ENCODE measurements at regions not wholly inside any gene's neighbourhood (a gene's known extent, or its start where the extent isn't known, plus 50 kb on each side); places are given as distances from the start of the nearest gene placed in this dataset.

DNA sequence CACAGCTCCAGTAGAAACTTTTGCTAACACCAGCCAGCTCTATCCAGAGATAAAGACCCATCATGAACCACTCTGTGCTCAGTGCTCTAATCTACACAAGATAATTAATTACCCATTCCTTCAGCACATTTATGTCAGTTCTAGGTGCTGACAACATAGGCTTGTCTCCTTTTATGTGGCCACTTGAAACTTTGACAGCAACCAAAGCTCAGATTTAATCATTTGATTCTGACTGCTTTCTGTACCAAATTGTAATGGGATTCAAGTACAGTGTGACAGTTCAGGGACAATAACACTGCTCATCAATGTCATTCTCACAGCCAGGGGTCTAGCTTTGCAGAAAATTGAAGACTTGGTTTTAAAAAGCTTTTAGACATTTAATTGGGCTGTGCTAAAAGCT is 266.6 kb downstream of the KCTD12 start:
- H3K4me3 ChIP-seq (ENCODE audit: low read length): no peak overlapping the region
- no peaks in the 10 kb centered on the region for H3K9me3 ChIP-seq (replicated peaks; ENCODE audit: insufficient read depth, low read length)
- H3K4me2 ChIP-seq (ENCODE audit: low read depth, low read length): no peak overlapping the region
- no peaks in the 10 kb centered on the region for H3K4me1 ChIP-seq (ENCODE audit: low read length)
- no peaks in the 10 kb centered on the region for H3K79me2 ChIP-seq (ENCODE audit: low read length)
- H3K9ac ChIP-seq (ENCODE audit: low read length): no peak overlapping the region
- H3K9me2 ChIP-seq (replicated peaks; ENCODE audit: insufficient read depth, low read length): no peaks in the 10 kb centered on the region
- no peaks in the 10 kb centered on the region for H3K36me3 ChIP-seq (replicated peaks; ENCODE audit: insufficient read depth, low read length)
- no peaks in the 10 kb centered on the region for H3F3A ChIP-seq (ENCODE audit: insufficient read depth, low read length)
- no peaks in the 10 kb centered on the region for H3K27me3 ChIP-seq (replicated peaks; ENCODE audit: insufficient read depth, low read length)
- TF ChIP-seq, protein P1, sequence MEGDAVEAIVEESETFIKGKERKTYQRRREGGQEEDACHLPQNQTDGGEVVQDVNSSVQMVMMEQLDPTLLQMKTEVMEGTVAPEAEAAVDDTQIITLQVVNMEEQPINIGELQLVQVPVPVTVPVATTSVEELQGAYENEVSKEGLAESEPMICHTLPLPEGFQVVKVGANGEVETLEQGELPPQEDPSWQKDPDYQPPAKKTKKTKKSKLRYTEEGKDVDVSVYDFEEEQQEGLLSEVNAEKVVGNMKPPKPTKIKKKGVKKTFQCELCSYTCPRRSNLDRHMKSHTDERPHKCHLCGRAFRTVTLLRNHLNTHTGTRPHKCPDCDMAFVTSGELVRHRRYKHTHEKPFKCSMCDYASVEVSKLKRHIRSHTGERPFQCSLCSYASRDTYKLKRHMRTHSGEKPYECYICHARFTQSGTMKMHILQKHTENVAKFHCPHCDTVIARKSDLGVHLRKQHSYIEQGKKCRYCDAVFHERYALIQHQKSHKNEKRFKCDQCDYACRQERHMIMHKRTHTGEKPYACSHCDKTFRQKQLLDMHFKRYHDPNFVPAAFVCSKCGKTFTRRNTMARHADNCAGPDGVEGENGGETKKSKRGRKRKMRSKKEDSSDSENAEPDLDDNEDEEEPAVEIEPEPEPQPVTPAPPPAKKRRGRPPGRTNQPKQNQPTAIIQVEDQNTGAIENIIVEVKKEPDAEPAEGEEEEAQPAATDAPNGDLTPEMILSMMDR (IDR thresholded peaks at IDR 0.05; ENCODE audit: low read length): no peak
- no peak for TF ChIP-seq EZH2phosphoT487 (IDR thresholded peaks at IDR 0.05; ENCODE audit: low read length)
- no peak for TF ChIP-seq EZH2 (optimal IDR thresholded peaks at IDR 0.05; ENCODE audit: low read depth, low read length)
- no peaks in the 10 kb centered on the region for H4K20me1 ChIP-seq (ENCODE audit: insufficient read depth, low read length)
- H3K27ac ChIP-seq (ENCODE audit: low read length): no peak overlapping the region
- no peak overlapping the region for H2AFZ ChIP-seq (ENCODE audit: low read length)
- DNase-seq: no peak

DNA sequence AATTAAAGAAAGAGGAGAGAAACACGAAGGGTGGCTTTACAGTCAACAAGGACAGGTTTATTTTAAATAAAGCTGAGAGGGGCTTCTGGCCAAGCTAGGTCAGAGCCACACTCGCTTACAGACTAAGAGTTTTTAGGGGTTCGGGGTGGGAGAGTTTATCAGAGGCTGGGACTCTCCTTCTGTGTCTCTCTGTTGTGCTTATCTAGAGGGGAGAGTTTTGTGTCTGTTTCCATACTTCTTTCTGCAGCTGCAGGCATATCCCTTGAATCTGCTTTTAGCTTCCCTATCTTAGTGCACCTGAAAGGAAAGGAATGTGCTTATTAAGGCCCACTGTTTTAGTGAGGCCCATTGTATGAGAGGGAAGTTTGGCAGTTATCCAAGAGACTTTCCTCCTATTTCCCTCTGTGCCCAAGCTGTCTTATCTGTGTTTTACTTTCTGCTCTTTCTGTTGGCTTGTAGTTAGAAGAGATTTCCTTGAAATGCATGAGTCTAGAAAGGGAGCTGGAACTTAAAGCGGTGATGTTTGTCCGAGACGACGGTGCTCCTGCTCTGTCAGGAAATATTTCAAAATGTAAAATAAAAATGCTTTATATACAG is 275.3 kb downstream of the KCTD12 start:
- H4K20me1 ChIP-seq (ENCODE audit: insufficient read depth, low read length): no peaks in the 10 kb centered on the region
- no peaks in the 10 kb centered on the region for H3K9me2 ChIP-seq (replicated peaks; ENCODE audit: insufficient read depth, low read length)
- H3K4me3 ChIP-seq (ENCODE audit: low read length): no peak overlapping the region
- H3F3A ChIP-seq (ENCODE audit: insufficient read depth, low read length): no peaks in the 10 kb centered on the region
- no peak overlapping the region for H3K27ac ChIP-seq (ENCODE audit: low read length)
- TF ChIP-seq EZH2 (optimal IDR thresholded peaks at IDR 0.05; ENCODE audit: low read depth, low read length) (no peak), EZH2phosphoT487 (IDR thresholded peaks at IDR 0.05; ENCODE audit: low read length) (no peak)
- TF ChIP-seq, protein P1 (IDR thresholded peaks at IDR 0.05; ENCODE audit: low read length): no peak
- H3K36me3 ChIP-seq (replicated peaks; ENCODE audit: insufficient read depth, low read length): no peaks in the 10 kb centered on the region
- H3K9ac ChIP-seq (ENCODE audit: low read length): no peak overlapping the region
- no peaks in the 10 kb centered on the region for H3K27me3 ChIP-seq (replicated peaks; ENCODE audit: insufficient read depth, low read length)
- H3K9me3 ChIP-seq (replicated peaks; ENCODE audit: insufficient read depth, low read length): no peaks in the 10 kb centered on the region
- no peaks in the 10 kb centered on the region for H3K4me1 ChIP-seq (ENCODE audit: low read length)
- DNase-seq: no peak
- H2AFZ ChIP-seq (ENCODE audit: low read length): no peak overlapping the region
- no peaks in the 10 kb centered on the region for H3K79me2 ChIP-seq (ENCODE audit: low read length)
- H3K4me2 ChIP-seq (ENCODE audit: low read depth, low read length): no peak overlapping the region

DNA sequence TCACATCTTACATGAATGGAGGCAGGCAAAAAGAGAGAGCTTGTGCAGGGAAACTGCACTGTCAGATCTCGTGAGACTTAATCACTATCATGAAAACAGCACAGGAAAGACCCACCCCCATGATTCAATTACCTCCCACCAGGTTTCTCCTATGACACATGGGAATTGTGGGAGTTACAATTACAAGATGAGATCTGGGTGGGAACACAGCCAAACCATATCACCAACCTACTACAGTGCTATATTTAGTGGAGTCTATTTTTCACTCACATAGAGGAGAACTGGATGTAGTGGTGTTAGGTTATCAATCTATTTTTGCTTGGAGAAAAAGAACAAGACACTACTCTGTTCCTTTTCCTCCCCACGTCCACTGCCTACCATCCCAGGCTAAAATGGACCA is 276.6 kb downstream of the KCTD12 start:
- Histone ChIP-seq H3F3A (ENCODE audit: insufficient read depth, low read length) (no peaks in the 10 kb centered on the region), H3K27me3 (replicated peaks; ENCODE audit: insufficient read depth, low read length) (no peaks in the 10 kb centered on the region), H3K9ac (ENCODE audit: low read length) (no peak overlapping the region), H3K4me3 (ENCODE audit: low read length) (no peak overlapping the region), H4K20me1 (ENCODE audit: insufficient read depth, low read length) (no peaks in the 10 kb centered on the region), H3K4me2 (ENCODE audit: low read depth, low read length) (no peak overlapping the region), H3K27ac (ENCODE audit: low read length) (no peak overlapping the region), H3K4me1 (ENCODE audit: low read length) (no peaks in the 10 kb centered on the region), H3K79me2 (ENCODE audit: low read length) (no peaks in the 10 kb centered on the region), H3K9me3 (replicated peaks; ENCODE audit: insufficient read depth, low read length) (no peaks in the 10 kb centered on the region), H3K9me2 (replicated peaks; ENCODE audit: insufficient read depth, low read length) (no peaks in the 10 kb centered on the region), H3K36me3 (replicated peaks; ENCODE audit: insufficient read depth, low read length) (no peaks in the 10 kb centered on the region), H2AFZ (ENCODE audit: low read length) (no peak overlapping the region)
- TF ChIP-seq EZH2phosphoT487 (IDR thresholded peaks at IDR 0.05; ENCODE audit: low read length) (no peak), EZH2 (optimal IDR thresholded peaks at IDR 0.05; ENCODE audit: low read depth, low read length) (no peak)
- TF ChIP-seq, protein P1 (IDR thresholded peaks at IDR 0.05; ENCODE audit: low read length): no peak
- no peak for DNase-seq

All from MM.1S (cell line).